ENCODE measurements at regions not wholly inside any gene's neighbourhood (a gene's known extent, or its start where the extent isn't known, plus 50 kb on each side); places are given as distances from the start of the nearest gene placed in this dataset.

GRCh38 chr2:222146488-222146887, 152.3 kb downstream of the PAX3 start:
- in situ Hi-C loops (cut with HindIII; ENCODE audit: low pct_unique_long_range_greater_than_20kb, low sequenced_read_pairs), result no loop called here
- DNase-seq (ENCODE audit: low read depth, low spot score), result no peak

GRCh38 chr2:222142027-222142426, 156.8 kb downstream of the PAX3 start:
- in situ Hi-C loops (cut with HindIII; ENCODE audit: low pct_unique_long_range_greater_than_20kb, low sequenced_read_pairs), result no loop called here

GRCh38 chr2:222136106-222136630, 162.6 kb downstream of the PAX3 start:
- DNase-seq (ENCODE audit: low read depth, low spot score), result peak; percentile 92
- in situ Hi-C loops (cut with HindIII; ENCODE audit: low pct_unique_long_range_greater_than_20kb, low sequenced_read_pairs), result no loop called here

More at GRCh38 chr2:222142027-222142426, 156.8 kb downstream of the PAX3 start:
- no peak for DNase-seq (ENCODE audit: low read depth, low spot score)

GRCh38 chr2:222134654-222135053, 164.1 kb downstream of the PAX3 start:
- in situ Hi-C loops (cut with HindIII; ENCODE audit: low pct_unique_long_range_greater_than_20kb, low sequenced_read_pairs), result no loop called here

GRCh38 chr2:222133897-222134296, 164.9 kb downstream of the PAX3 start:
- no peak for DNase-seq (ENCODE audit: low read depth, low spot score)
- in situ Hi-C loops (cut with HindIII; ENCODE audit: low pct_unique_long_range_greater_than_20kb, low sequenced_read_pairs), result no loop called here

More at GRCh38 chr2:222134654-222135053, 164.1 kb downstream of the PAX3 start:
- DNase-seq (ENCODE audit: low read depth, low spot score), result no peak

- no peak for DNase-seq (ENCODE audit: low read depth, low spot score)
- in situ Hi-C loops (cut with HindIII; ENCODE audit: low pct_unique_long_range_greater_than_20kb, low sequenced_read_pairs), result no loop called here
Measured at GRCh38 chr2:222130855-222131254, 167.9 kb downstream of the PAX3 start.

- in situ Hi-C loops (cut with HindIII; ENCODE audit: low pct_unique_long_range_greater_than_20kb, low sequenced_read_pairs), result no loop called here
- no peak for DNase-seq (ENCODE audit: low read depth, low spot score)
Measured at GRCh38 chr2:222127660-222128059, 171.1 kb downstream of the PAX3 start.

GRCh38 chr2:222120933-222121332, 177.9 kb downstream of the PAX3 start:
- no peak for DNase-seq (ENCODE audit: low read depth, low spot score)
- in situ Hi-C loops (cut with HindIII; ENCODE audit: low pct_unique_long_range_greater_than_20kb, low sequenced_read_pairs), result no loop called here

GRCh38 chr2:222115296-222115695, 183.5 kb downstream of the PAX3 start:
- DNase-seq (ENCODE audit: low read depth, low spot score), result no peak
- in situ Hi-C loops (cut with HindIII; ENCODE audit: low pct_unique_long_range_greater_than_20kb, low sequenced_read_pairs), result no loop called here

GRCh38 chr2:222108957-222109585, 189.7 kb downstream of the PAX3 start:
- no peak for DNase-seq (ENCODE audit: low read depth, low spot score)
- in situ Hi-C loops (cut with HindIII; ENCODE audit: low pct_unique_long_range_greater_than_20kb, low sequenced_read_pairs), result no loop called here

- no peak for DNase-seq (ENCODE audit: low read depth, low spot score)
- in situ Hi-C loops (cut with HindIII; ENCODE audit: low pct_unique_long_range_greater_than_20kb, low sequenced_read_pairs), result no loop called here
Measured at GRCh38 chr2:222108497-222108896, 190.3 kb downstream of the PAX3 start.

- DNase-seq (ENCODE audit: low read depth, low spot score), result no peak
- in situ Hi-C loops (cut with HindIII; ENCODE audit: low pct_unique_long_range_greater_than_20kb, low sequenced_read_pairs), result no loop called here
Measured at GRCh38 chr2:222105046-222105445, 193.8 kb downstream of the PAX3 start.

- in situ Hi-C loops (cut with HindIII; ENCODE audit: low pct_unique_long_range_greater_than_20kb, low sequenced_read_pairs), result no loop called here
Measured at GRCh38 chr2:222102575-222103349, 196.0 kb downstream of the PAX3 start.

GRCh38 chr2:222100704-222101699, 197.8 kb downstream of the PAX3 start:
- DNase-seq (ENCODE audit: low read depth, low spot score), result no peak
- in situ Hi-C loops (cut with HindIII; ENCODE audit: low pct_unique_long_range_greater_than_20kb, low sequenced_read_pairs), result no loop called here

More at GRCh38 chr2:222102575-222103349, 196.0 kb downstream of the PAX3 start:
- DNase-seq (ENCODE audit: low read depth, low spot score), result no peak

- DNase-seq (ENCODE audit: low read depth, low spot score), result no peak
- in situ Hi-C loops (cut with HindIII; ENCODE audit: low pct_unique_long_range_greater_than_20kb, low sequenced_read_pairs), result no loop called here
Measured at GRCh38 chr2:222088561-222088960, 210.2 kb downstream of the PAX3 start.

GRCh38 chr2:222087998-222088397, 210.8 kb downstream of the PAX3 start:
- DNase-seq (ENCODE audit: low read depth, low spot score), result no peak
- in situ Hi-C loops (cut with HindIII; ENCODE audit: low pct_unique_long_range_greater_than_20kb, low sequenced_read_pairs), result no loop called here

GRCh38 chr2:222082201-222082600, 216.6 kb downstream of the PAX3 start:
- no peak for DNase-seq (ENCODE audit: low read depth, low spot score)
- in situ Hi-C loops (cut with HindIII; ENCODE audit: low pct_unique_long_range_greater_than_20kb, low sequenced_read_pairs), result no loop called here

GRCh38 chr2:222080141-222080540, 218.7 kb downstream of the PAX3 start:
- DNase-seq (ENCODE audit: low read depth, low spot score), result no peak
- in situ Hi-C loops (cut with HindIII; ENCODE audit: low pct_unique_long_range_greater_than_20kb, low sequenced_read_pairs), result no loop called here
